Kasumi-1 (cell line): ENCODE measurements at regions not wholly inside any gene's neighbourhood (a gene's known extent, or its start where the extent isn't known, plus 50 kb on each side); places are given as distances from the start of the nearest gene placed in this dataset.

Experiments
- DNase-seq, 2 experiments: peaks; one replicate each; lab custom pipeline; 2025; lab: John Stamatoyannopoulos, UW

GRCh38 chr10:118501171-118501570 lies 94.3 kb downstream of the PRLHR start:
- DNase-seq: no peak

DNA sequence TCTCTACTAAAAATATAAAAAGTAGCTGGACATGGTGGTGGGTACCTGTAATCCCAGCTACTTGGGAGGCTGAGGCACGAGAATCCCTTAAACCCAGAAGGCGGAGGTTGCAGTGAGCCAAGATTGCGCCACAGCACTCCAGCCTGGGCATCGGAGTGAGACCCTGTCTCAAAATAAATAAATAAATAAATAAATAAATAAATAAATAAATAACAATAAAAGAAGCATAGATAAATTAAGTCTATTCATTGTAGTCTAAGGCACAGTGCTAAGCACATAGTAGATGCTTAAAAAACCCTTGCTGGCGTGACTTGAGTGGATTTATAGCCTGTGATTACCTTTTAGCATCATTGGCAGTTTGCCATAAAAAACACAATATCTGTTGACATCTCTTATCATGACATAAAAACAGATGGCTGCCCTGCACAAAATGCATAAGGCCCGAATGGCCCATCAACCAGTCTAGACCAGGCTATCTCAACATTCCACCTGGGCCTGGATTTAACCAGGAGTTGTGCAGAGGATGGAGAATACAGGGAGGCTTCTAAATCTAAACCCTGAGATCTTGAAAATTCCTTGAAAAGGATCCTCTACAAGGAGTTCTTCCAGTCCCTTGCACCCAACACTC lies 94.9 kb downstream of the PRLHR start:
- DNase-seq: no peak

DNA sequence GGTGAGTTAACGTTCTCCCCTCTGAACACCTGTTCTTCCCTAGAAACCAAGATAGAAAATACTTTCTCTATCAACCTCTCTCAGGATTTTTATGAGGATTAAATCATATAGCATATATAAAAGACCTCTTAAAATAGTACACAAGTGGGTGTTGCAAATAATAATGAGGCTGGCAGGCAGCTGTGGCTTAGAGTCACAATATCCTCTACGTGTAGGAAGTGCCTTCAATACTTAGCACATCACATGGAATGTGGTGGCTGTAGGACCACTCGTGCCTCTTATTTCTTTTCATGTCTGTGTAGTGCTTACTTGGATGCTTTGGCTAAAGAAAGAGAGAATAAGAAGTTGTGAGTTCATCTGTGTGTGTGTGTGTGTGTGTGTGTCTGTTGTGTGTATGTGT lies 96.3 kb downstream of the PRLHR start:
- no peak for DNase-seq

- no peak for DNase-seq
These were observed 96.8 kb downstream of the PRLHR start for GRCh38 chr10:118498623-118499022.

DNA sequence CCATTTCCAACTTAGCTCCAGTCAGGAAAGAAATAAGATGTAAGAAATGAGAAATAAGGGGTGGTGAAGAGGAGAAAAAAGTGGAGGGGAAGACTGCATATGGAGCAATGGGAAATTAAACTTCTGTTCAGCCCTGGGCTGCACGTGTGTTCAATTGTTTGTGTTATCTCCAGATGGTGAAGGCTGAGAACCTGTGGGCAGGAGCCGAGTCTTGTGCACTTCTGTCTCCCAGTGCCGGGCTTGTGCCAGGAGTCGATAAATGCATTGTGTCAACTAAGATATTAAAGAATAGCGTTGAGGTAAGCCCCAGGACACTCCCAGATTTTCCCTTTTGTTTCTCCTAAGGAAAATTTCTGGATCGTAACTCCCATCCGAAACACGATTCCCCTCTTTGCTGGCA lies 98.2 kb downstream of the PRLHR start:
- no peak for DNase-seq

GRCh38 chr10:118496525-118496924 lies 98.9 kb downstream of the PRLHR start:
- no peak for DNase-seq

DNA sequence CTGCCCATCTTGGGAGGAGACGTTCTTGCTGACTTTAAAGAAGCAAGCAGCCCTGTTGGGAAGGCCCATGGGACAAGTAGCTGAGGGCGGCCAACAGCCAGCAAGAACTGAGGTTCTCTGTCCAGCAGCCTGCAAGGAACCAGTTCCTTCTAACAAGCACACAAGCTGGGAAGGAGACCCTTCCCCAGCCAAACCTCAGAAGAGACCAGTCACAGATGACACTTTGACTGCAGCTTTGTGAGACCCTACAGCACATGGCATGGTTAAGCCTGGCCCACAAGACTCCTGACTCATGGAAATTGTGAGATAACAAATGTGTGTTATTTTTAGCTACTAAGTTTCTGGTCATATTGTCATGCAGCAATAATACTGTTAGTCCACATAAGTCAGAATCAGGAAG lies 99.9 kb downstream of the PRLHR start:
- DNase-seq: no peak

DNA sequence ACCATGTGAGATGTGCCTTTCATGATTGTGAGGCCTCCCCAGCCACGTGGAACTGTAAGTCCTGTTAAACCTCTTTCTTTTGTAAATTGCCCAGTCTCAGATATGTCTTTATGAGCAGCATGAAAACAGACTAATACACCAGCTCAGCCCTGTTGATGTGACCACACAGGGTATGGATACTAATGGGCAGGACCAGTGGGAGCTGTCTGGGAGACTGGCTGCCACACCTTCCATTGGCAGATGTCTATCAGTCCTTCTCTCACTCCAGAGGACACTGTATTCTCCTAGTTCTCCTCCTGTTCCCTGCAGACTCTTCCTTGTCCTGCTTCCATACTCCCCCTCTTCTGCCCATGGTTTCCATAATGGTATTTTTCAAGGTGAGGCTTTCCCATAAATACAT lies 104.4 kb downstream of the PRLHR start:
- no peak for DNase-seq

DNA sequence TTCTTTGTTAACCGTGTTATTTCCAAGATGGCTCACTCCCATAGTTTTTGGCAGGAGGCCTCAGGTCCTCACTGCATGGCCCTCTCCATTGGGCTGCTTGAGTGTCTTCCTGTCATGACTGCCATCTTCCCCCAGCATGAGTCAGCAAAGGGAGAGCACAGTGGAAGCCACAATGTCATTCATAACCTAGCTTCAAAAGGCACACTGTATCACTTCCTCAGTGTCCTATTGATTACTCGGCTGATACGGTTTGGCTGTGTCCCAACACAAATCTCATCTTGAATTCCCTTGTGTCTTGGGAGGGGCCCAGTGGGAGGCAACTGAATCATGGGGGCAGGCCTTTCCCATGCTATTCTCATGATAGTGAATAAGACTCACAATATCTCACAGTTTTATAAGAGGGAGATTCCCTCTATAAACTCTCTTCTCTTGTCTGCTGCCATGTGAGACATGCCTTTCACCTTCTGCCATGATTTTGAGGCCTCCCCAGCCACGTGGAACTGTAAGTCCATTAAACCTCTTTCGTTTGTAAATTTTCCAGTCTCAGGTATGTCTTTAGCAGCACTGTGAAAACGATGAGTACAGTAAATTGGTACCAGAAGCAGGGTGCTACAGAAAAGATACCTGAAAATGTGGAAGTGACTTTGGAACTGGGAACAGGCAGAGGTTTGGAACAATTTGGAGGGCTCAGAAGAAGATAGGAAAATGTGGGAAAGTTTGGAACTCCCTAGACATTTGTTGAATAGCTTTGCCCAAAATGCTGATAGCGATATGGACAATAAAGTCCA lies 106.5 kb downstream of the PRLHR start:
- no peak for DNase-seq

DNA sequence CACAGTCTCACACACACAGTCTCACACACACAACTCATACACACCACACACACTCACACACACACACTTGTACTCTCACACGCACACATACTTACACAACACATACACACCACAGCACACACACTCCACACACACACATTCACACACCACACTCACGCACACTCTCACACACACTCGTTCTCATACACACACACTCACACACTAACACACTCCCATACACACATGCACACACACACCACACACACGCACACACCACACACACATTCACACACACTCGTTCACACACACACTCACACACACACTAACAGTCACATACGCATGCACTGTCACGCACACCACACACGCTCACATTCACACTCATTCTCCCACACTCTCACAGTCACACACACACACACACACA lies 109.8 kb downstream of the PRLHR start:
- DNase-seq: no peak

GRCh38 chr10:118484152-118484871 lies 111.1 kb downstream of the PRLHR start:
- DNase-seq: no peak

DNA sequence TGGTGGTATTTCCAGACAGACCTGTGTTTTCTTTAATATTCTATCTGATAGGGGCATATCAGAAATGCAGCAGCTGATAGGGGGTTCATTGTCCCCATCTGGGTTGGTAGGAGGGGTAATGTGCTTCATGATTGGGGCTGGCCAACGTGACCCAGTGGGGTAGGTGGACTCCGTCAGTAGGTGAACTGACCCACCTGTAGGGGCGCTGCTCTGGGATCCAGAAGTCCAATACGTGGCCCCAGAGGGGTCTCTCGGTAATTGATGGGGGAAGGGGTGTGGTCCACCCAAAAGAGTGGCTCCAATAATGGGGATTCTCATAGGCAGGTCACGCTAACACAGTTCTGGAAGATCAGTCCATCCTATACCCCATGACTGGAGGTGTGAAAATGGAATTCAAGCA lies 112.0 kb downstream of the PRLHR start:
- DNase-seq: no peak

- no peak for DNase-seq
These were observed 112.8 kb downstream of the PRLHR start for GRCh38 chr10:118482393-118483331.

DNA sequence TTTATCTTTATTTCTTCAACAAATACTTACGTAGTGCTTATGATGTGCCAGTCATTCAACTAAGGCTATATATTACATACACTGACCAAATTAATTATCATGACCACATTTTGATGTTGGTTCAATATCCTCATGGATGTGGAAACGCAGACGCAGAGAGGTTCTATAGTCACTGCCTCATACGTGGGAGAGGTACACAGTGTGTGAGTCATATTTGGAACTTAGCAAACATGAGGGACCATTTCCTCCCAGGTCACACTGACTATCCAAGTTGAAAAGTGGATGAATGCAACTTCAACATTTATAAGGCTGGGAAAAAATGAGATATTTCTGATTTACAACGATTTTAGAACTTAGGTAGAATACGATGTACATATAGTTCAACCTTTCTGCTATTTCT lies 113.6 kb downstream of the PRLHR start:
- no peak for DNase-seq

DNA sequence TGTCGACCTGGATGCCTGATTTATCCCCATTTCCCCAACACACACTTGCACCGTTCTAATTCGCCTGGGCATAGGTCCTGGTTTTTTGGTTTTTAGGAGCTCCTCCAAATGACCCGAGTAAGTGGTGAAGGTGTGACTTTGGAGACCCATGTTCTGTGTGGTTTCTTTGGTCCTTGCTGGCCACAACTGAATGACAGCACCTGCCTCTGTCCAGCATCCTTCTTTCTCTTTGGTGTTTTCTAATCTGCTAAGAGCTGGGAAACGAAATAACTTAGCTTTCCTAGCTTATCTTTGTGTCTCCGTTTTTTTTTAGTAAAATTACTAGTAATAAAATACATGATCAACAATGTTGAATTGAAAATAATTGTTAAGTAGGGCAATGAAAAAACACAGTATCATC lies 120.2 kb downstream of the PRLHR start:
- DNase-seq: no peak

- DNase-seq: no peak
These were observed 121.3 kb downstream of the PRLHR start for GRCh38 chr10:118474111-118474510.

GRCh38 chr10:118473305-118473960 lies 122.0 kb downstream of the PRLHR start:
- peak; percentile 49 to 66 for DNase-seq

DNA sequence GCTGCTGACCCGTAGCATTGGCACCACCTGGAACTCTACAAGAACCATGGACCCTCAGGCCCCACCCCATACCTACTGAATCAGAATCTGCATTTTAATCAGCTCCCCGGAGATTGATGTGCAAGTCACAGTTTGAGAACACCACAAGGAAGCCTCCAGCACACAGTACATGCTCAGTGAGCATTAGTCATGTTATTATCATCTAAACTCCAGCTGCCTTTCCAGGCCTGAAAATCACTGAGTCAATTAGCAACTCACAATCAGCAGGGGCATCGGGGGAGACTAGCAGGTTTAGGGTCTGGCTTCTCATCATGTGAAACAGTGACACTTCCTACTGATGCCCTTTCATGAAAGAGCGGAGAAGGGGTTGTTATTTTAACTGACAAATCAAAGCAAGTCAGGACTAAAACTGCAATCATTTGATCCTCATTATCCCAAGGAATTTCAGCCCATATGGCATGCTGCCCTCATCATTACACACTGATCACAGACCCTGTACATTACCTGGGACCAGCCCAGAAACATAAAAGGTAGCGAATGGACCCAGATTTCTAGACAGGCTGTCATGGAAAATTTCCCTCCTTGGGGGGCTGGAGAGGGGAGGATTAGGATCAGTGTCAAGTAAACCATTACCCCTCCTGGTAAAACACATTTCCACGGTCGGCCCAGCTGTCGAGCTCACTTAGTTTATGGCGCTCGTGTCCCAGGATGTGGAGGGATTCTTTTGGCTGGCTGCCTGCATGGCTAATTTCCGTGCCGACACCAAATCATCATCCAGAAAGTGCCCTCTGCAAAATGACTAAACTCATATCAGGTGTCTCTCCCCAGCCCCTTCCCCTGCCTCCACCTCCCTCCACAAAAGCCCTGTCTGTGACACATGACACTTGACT lies 122.8 kb downstream of the PRLHR start:
- no peak for DNase-seq

- no peak for DNase-seq
These were observed 123.6 kb downstream of the PRLHR start for GRCh38 chr10:118471863-118472262.

DNA sequence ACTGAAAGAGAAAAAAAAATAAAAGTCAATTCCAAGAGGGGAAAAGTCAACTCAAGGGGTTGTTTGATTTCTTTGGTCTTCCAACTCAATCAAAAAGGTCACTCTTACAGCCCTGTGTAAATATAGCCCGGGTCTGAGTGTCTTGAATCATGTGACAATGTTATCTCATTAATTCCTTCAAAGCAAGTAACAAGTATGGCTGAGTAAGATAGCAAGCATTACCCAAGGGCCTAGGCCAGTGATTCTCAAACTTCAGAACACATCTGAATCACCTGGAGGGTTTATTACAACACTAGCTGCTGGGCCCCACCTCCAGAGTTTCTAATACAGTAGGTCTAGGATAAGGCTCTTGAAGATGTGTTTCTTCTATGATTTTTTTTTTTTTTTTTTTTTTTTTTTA lies 125.0 kb downstream of the PRLHR start:
- no peak for DNase-seq
